H1 (cell line): ENCODE measurements at regions not wholly inside any gene's neighbourhood (a gene's known extent, or its start where the extent isn't known, plus 50 kb on each side); places are given as distances from the start of the nearest gene placed in this dataset.

Experiments used
- CTCF ChIA-PET: fragments of 300-600 bp; sonication (Branson Sonifier 250); formaldehyde crosslinking; loops from one replicate; lab custom pipeline; 2021; ENCODE audit not compliant: partially characterized antibody; lab: Charles Lee
- POLR2A ChIA-PET: fragments of 300-600 bp; sonication (Branson Sonifier 250); formaldehyde crosslinking; loops from one replicate; lab custom pipeline; 2021; ENCODE audit warnings: inconsistent platforms; ENCODE audit not compliant: partially characterized antibody; lab: Charles Lee
- DNase-seq, 2 experiments: peaks; one replicate each; pipeline versions ENCODE4 v3.0.0 to v3.0.0-alpha.2; 2010 to 2022; ENCODE audit warnings: low spot score in 2 of 2, low read depth in 1 of 2, mixed read lengths in 1 of 2
- FAIRE-seq: peaks from 2 replicates; lab custom pipeline; 2011; peaks lifted over from hg19 to GRCh38; lab: Jason Lieb, UNC
- H2AFZ ChIP-seq: 2 replicates; pipeline ENCODE4 v1.8.1; 2012; ENCODE audit warnings: low read length, inconsistent platforms
- H2AK5ac ChIP-seq: 2 replicates; pipeline ENCODE4 v1.6.1; 2013; ENCODE audit warnings: low read depth, low read length
- H2BK120ac ChIP-seq: replicated peaks from 2 replicates; pipeline ENCODE3; 2013; ENCODE audit warnings: low read depth, low read length, inconsistent platforms
- H2BK12ac ChIP-seq: 2 replicates; pipeline ENCODE4 v1.6.1; 2013; ENCODE audit warnings: low read depth, low read length
- H2BK15ac ChIP-seq: 2 replicates; pipeline ENCODE4 v1.6.1; 2013; ENCODE audit warnings: low read length
- H2BK20ac ChIP-seq: 2 replicates; pipeline ENCODE4 v1.6.1; 2013; ENCODE audit warnings: low read length
- H2BK5ac ChIP-seq: 2 replicates; pipeline ENCODE4 v1.6.1; 2013; ENCODE audit warnings: low read depth, low read length
- H3K14ac ChIP-seq: 2 replicates; pipeline ENCODE4 v1.6.1; 2013; ENCODE audit warnings: inconsistent platforms; ENCODE audit not compliant: insufficient read length
- H3K18ac ChIP-seq: 2 replicates; pipeline ENCODE4 v1.6.1; 2013; ENCODE audit warnings: low read length; ENCODE audit errors: extremely low read depth
- H3K23ac ChIP-seq: 2 replicates; pipeline ENCODE4 v1.6.1; 2013; ENCODE audit warnings: inconsistent platforms; ENCODE audit not compliant: insufficient read length
- H3K23me2 ChIP-seq: 2 replicates; pipeline ENCODE4 v1.6.1; 2013; ENCODE audit warnings: low read depth, low read length
- H3K27ac ChIP-seq: 2 replicates; pipeline ENCODE4 v1.6.1; 2011; ENCODE audit warnings: low read depth, low read length, inconsistent platforms
- H3K27me3 ChIP-seq, 4 experiments: replicated peaks in 1 of 4; 1 replicate in 1 of 4; 2 replicates in 3 of 4; pipeline versions ENCODE4 v1.6.1 to v1.8.1; 2011 to 2013; ENCODE audit warnings: low read length in 3 of 4, mild to moderate bottlenecking in 3 of 4, inconsistent platforms in 2 of 4, mixed read lengths in 2 of 4, moderate library complexity in 1 of 4; ENCODE audit not compliant: control insufficient read depth in 3 of 4, insufficient read depth in 3 of 4; ENCODE audit errors: extremely low read depth in 1 of 4
- H3K36me3 ChIP-seq, 4 experiments: 2 replicates each; pipeline versions ENCODE4 v1.6.1 to v1.8.1; 2011 to 2013; ENCODE audit warnings: mild to moderate bottlenecking in 4 of 4, low read length in 3 of 4, moderate library complexity in 2 of 4, control low read depth in 1 of 4, inconsistent platforms in 1 of 4; ENCODE audit not compliant: insufficient read depth in 4 of 4, control insufficient read depth in 2 of 4
- H3K4ac ChIP-seq: replicated peaks from 2 replicates; pipeline ENCODE3; 2013; ENCODE audit warnings: low read length, low read depth, mixed read lengths, inconsistent platforms; ENCODE audit not compliant: insufficient read length
- H3K4me1 ChIP-seq, 4 experiments: replicated peaks in 1 of 4; 1 replicate in 1 of 4; 2 replicates in 3 of 4; pipeline versions ENCODE4 v1.6.1 to v1.8.1; 2011 to 2013; ENCODE audit warnings: low read length in 3 of 4, inconsistent platforms in 2 of 4, mixed read lengths in 1 of 4; ENCODE audit not compliant: insufficient read depth in 4 of 4, control insufficient read depth in 3 of 4
- H3K4me2 ChIP-seq, 2 experiments: 2 replicates each; pipeline versions ENCODE4 v1.6.1 to v1.8.1; 2011 to 2013; ENCODE audit warnings: low read depth in 2 of 2, low read length in 2 of 2, control low read depth in 1 of 2, inconsistent platforms in 1 of 2, mild to moderate bottlenecking in 1 of 2; ENCODE audit not compliant: insufficient read depth in 1 of 2
- H3K4me3 ChIP-seq, 4 experiments: fragments of 200-600, 300-600 bp in 1 of 4; sonication (generic), shearing (Covaris generic), sonication (Bioruptor Twin) in 1 of 4; 2 replicates each; pipeline versions ENCODE4 v1.5.1 to v1.8.1; 2011 to 2016; ENCODE audit warnings: low read length in 4 of 4, low read depth in 3 of 4, control low read depth in 2 of 4, inconsistent platforms in 2 of 4, mild to moderate bottlenecking in 2 of 4, mixed read lengths in 1 of 4, moderate library complexity in 1 of 4; ENCODE audit not compliant: insufficient read depth in 2 of 4; ENCODE audit errors: extremely low read depth in 1 of 4
- H3K56ac ChIP-seq: replicated peaks from 2 replicates; pipeline ENCODE3; 2013; ENCODE audit warnings: low read depth, mild to moderate bottlenecking, mixed read lengths, low read length, inconsistent platforms; ENCODE audit not compliant: insufficient read length
- H3K79me1 ChIP-seq: 2 replicates; pipeline ENCODE4 v1.6.1; 2013; ENCODE audit warnings: low read depth, low read length, control low read depth
- H3K79me2 ChIP-seq, 2 experiments: 2 replicates each; pipeline versions ENCODE4 v1.6.1 to v1.8.1; 2012 to 2013; ENCODE audit warnings: low read length in 2 of 2, mild to moderate bottlenecking in 2 of 2, inconsistent platforms in 1 of 2; ENCODE audit not compliant: insufficient read depth in 2 of 2, control insufficient read depth in 1 of 2
- H3K9ac ChIP-seq, 4 experiments: replicated peaks in 1 of 4; 1 replicate in 1 of 4; 2 replicates in 3 of 4; pipeline versions ENCODE4 v1.6.1 to v1.8.1; 2011 to 2013; ENCODE audit warnings: low read depth in 3 of 4, low read length in 3 of 4, control low read depth in 2 of 4, mild to moderate bottlenecking in 2 of 4, moderate library complexity in 2 of 4, inconsistent platforms in 1 of 4; ENCODE audit errors: extremely low read depth in 1 of 4
- H3K9me3 ChIP-seq, 2 experiments: 2 replicates each; pipeline versions ENCODE4 v1.6.1 to v1.8.1; 2012 to 2013; ENCODE audit warnings: mild to moderate bottlenecking in 2 of 2, moderate library complexity in 2 of 2, control low read depth in 1 of 2, inconsistent platforms in 1 of 2, low read depth in 1 of 2, low read length in 1 of 2, mixed read lengths in 1 of 2; ENCODE audit not compliant: insufficient read depth in 2 of 2
- H4K20me1 ChIP-seq, 2 experiments: replicated peaks in 1 of 2; 2 replicates each; pipeline versions ENCODE3 to v1.8.1; 2011 to 2013; ENCODE audit warnings: inconsistent platforms in 2 of 2, low read length in 2 of 2, mild to moderate bottlenecking in 1 of 2; ENCODE audit not compliant: insufficient read depth in 2 of 2, control insufficient read depth in 1 of 2
- H4K5ac ChIP-seq: 2 replicates; pipeline ENCODE4 v1.6.1; 2013; ENCODE audit warnings: low read length, low read depth, mixed read lengths, inconsistent platforms; ENCODE audit not compliant: insufficient read length
- H4K8ac ChIP-seq: 2 replicates; pipeline ENCODE4 v1.8.0; 2013; ENCODE audit warnings: mild to moderate bottlenecking, moderate library complexity, low read length, inconsistent platforms; ENCODE audit not compliant: insufficient read depth; ENCODE audit errors: extremely low read depth
- H4K91ac ChIP-seq: replicated peaks from 2 replicates; pipeline ENCODE3; 2013; ENCODE audit warnings: low read length, mixed read lengths, inconsistent platforms; ENCODE audit not compliant: insufficient read length
- BACH1 ChIP-seq: IDR thresholded peaks from 2 replicates; pipeline ENCODE4 v1.6.1; 2012; ENCODE audit warnings: low read length, improper control_type of control experiment
- CEBPB ChIP-seq: IDR thresholded peaks from 2 replicates; pipeline ENCODE4 v1.6.1; 2012; ENCODE audit warnings: low read depth, low read length
- GTF2F1 ChIP-seq: IDR thresholded peaks from 2 replicates; pipeline ENCODE4 v1.6.1; 2012; ENCODE audit warnings: low read depth, low read length, improper control_type of control experiment, borderline replicate concordance
- HDAC6 ChIP-seq: IDR thresholded peaks from one replicate; pipeline ENCODE4 v1.7.1; 2012; ENCODE audit warnings: low read depth, mild to moderate bottlenecking, inconsistent platforms, low read length, moderate library complexity
- RAD21 ChIP-seq, 2 experiments: IDR thresholded peaks in 1 of 2; conservative IDR thresholded peaks in 1 of 2; 2 replicates each; pipeline ENCODE4 v1.6.1; 2011; ENCODE audit warnings: low read depth in 2 of 2, low read length in 2 of 2, improper control_type of control experiment in 1 of 2, inconsistent platforms in 1 of 2, mild to moderate bottlenecking in 1 of 2, moderate library complexity in 1 of 2
- RXRA ChIP-seq: IDR thresholded peaks from 2 replicates; pipeline ENCODE4 v1.6.1; 2011; ENCODE audit warnings: low read depth, mild to moderate bottlenecking, low read length, moderate library complexity; ENCODE audit not compliant: insufficient read depth
- SIN3A ChIP-seq, 2 experiments: IDR thresholded peaks in 1 of 2; conservative IDR thresholded peaks in 1 of 2; 2 replicates each; pipeline ENCODE4 v1.6.1; 2011 to 2012; ENCODE audit warnings: low read length in 2 of 2, improper control_type of control experiment in 1 of 2, low read depth in 1 of 2, mild to moderate bottlenecking in 1 of 2
- SP2 ChIP-seq: IDR thresholded peaks from 2 replicates; pipeline ENCODE4 v1.6.1; 2012; ENCODE audit warnings: mild to moderate bottlenecking, low read length, inconsistent platforms
- SRF ChIP-seq: IDR thresholded peaks from 2 replicates; pipeline ENCODE4 v1.6.1; 2011; ENCODE audit warnings: mild to moderate bottlenecking, low read depth, low read length, moderate library complexity
- TCF12 ChIP-seq: IDR thresholded peaks from 2 replicates; pipeline ENCODE4 v1.6.1; 2011; ENCODE audit warnings: low read depth, mild to moderate bottlenecking, low read length
- USF2 ChIP-seq: IDR thresholded peaks from 2 replicates; pipeline ENCODE4 v1.6.1; 2011; ENCODE audit warnings: low read length, improper control_type of control experiment
- WGBS, 2 experiments: shearing (Covaris generic) in 1 of 2; methylation state at CpG; one replicate each; pipeline versions ENCODE4 v1.1.6 to v1.1.7; 2013 to 2015; ENCODE audit warnings: low lambda C conversion rate in 2 of 2, mixed read lengths in 2 of 2, inconsistent platforms in 1 of 2, low coverage in 1 of 2, missing lambda C conversion rate in 1 of 2; ENCODE audit not compliant: insufficient replicate concordance in 2 of 2, insufficient coverage in 1 of 2, insufficient read length in 1 of 2; ENCODE audit errors: extremely low coverage in 1 of 2, missing lambda C conversion rate in 1 of 2; 5-methylcytosine and 5-hydroxymethylcytosine counted together

- Histone ChIP-seq H3K9ac (no peak overlapping the region), H3K4me1 (no peaks in the 10 kb centered on the region; a peak in 1 of 7 replicates), H3K9me3 (no peaks in the 10 kb centered on the region), H3K23ac (no peak overlapping the region), H4K8ac (no peak overlapping the region), H3K79me2 (no peaks in the 10 kb centered on the region), H2AFZ (no peak overlapping the region), H2BK20ac (no peak overlapping the region), H3K56ac (no peak overlapping the region), H3K4me2 (no peak overlapping the region), H3K36me3 (no peaks in the 10 kb centered on the region), H3K4ac (no peak overlapping the region), H2BK15ac (no peak overlapping the region), H2BK12ac (no peak overlapping the region), H3K79me1 (no peaks in the 10 kb centered on the region), H2AK5ac (no peak overlapping the region), H4K91ac (no peak overlapping the region), H3K27ac (no peak overlapping the region), H3K27me3 (no peaks in the 10 kb centered on the region), H4K20me1 (no peaks in the 10 kb centered on the region), H3K23me2 (no peaks in the 10 kb centered on the region), H2BK120ac (no peak overlapping the region), H3K18ac (no peak overlapping the region), H3K4me3 (no peak overlapping the region), H2BK5ac (no peak overlapping the region), H4K5ac (no peak overlapping the region), H3K14ac (no peak overlapping the region)
- FAIRE-seq (no peak), DNase-seq (no peak)
- ChIA-PET CTCF (interaction anchor here (0.5 to 1.6 kb wide), 6 partner anchors 10 to 579 kb away, joined by 3 to 4 read pairs (median 3); no protein-coding TSS in a partner anchor), POLR2A (interaction anchor here (1.4 kb wide), 1 partner anchor 15 kb away, joined by 5 read pairs; no protein-coding TSS in a partner anchor)
- 90% methylated on average over 2 of the region's 2 CpGs; no CpG with 5 or more reads in 1 of the 2 experiments for WGBS, 2 experiments
- TF ChIP-seq USF2 (no peak), SRF (no peak), CEBPB (no peak), SIN3A (conservative IDR thresholded peaks at IDR 0.05 in 1 of 2, IDR thresholded peaks at IDR 0.05 in 1 of 2; ENCODE audit: low read depth in 1 of 2, low read length in 2 of 2) (no peak), RAD21 (IDR thresholded peaks at IDR 0.05 in 1 of 2, conservative IDR thresholded peaks at IDR 0.05 in 1 of 2; ENCODE audit: low read depth in 2 of 2, low read length in 2 of 2) (no peak), HDAC6 (no peak), GTF2F1 (no peak), SP2 (no peak), TCF12 (no peak), RXRA (no peak), BACH1 (no peak)
These were observed 71.9 kb upstream of the RREB1 start for GRCh38 chr6:7035837-7036249.
